OCI-LY3 (cell line): ENCODE measurements at regions not wholly inside any gene's neighbourhood (a gene's known extent, or its start where the extent isn't known, plus 50 kb on each side); places are given as distances from the start of the nearest gene placed in this dataset.

Experiments
- EZH2phosphoT487 ChIP-seq: fragments of 200-600 bp; shearing (Covaris generic); IDR thresholded peaks from 2 replicates; pipeline ENCODE4 v1.6.1; 2018; ENCODE audit warnings: antibody characterized with exemption, mixed run types, low read depth
- TF ChIP-seq, protein P1 (sequence below): fragments of 200-600, 300-600 bp; sonication (generic); IDR thresholded peaks from 2 replicates; pipeline ENCODE4 v1.5.1; 2014; ENCODE audit warnings: antibody characterized with exemption, low read length, low read depth

DNA sequence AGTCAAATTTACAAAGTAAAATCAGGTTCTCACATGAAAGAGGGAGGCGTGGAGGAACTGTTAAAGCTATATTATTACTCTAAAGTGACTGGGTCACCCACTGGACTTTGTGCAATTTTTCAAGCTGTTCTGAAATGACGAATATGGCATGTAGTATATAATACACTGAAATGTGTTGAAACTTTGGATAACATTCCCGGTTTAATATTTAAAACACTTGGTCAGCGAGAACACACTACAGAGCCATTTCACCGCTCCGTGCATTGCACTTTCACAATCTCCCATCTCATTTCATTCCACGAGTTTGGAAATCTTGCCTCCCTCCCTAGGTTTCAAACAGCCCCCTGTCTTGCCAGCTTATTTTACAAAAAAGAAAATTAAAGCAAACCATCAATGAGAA is 337.9 kb downstream of the WDR11 start:
- TF ChIP-seq, protein P1, sequence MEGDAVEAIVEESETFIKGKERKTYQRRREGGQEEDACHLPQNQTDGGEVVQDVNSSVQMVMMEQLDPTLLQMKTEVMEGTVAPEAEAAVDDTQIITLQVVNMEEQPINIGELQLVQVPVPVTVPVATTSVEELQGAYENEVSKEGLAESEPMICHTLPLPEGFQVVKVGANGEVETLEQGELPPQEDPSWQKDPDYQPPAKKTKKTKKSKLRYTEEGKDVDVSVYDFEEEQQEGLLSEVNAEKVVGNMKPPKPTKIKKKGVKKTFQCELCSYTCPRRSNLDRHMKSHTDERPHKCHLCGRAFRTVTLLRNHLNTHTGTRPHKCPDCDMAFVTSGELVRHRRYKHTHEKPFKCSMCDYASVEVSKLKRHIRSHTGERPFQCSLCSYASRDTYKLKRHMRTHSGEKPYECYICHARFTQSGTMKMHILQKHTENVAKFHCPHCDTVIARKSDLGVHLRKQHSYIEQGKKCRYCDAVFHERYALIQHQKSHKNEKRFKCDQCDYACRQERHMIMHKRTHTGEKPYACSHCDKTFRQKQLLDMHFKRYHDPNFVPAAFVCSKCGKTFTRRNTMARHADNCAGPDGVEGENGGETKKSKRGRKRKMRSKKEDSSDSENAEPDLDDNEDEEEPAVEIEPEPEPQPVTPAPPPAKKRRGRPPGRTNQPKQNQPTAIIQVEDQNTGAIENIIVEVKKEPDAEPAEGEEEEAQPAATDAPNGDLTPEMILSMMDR: no peak
- TF ChIP-seq EZH2phosphoT487: no peak
